ENCODE measurements at regions not wholly inside any gene's neighbourhood (a gene's known extent, or its start where the extent isn't known, plus 50 kb on each side); places are given as distances from the start of the nearest gene placed in this dataset.

DNA sequence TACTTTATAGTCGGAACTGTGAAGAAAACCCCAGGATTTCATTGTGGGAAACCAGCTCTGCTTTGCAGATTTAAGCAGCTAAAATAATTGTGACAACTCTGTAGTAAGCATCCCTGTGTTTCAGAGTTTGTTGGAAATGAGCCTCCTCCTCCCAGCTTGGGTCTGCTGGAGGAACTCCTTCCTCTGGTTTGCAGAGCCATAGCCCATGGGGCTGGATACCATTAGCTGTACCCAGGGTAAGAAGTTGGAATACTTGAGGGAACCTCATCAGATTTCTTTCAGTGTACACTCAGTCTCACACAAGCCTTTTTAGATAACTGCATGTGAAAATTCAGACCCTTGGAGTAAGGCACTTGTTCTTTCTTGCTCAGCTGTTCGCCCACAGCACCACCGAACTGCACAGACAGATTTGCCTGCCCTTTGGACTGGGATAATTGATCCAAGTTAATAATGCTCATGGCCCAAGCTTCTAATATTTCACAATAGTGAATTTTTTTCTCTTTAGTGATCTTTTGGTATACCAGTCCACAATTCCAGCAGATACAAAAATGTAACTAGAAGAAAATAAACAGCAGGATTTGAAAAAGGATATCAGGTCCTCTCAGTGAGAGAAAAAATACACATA lies 467.4 kb upstream of the FZD8 start:
- Histone ChIP-seq H2AFZ (ENCODE audit: low read length) (no peak overlapping the region), H3K4me3 (ENCODE audit: extremely low read depth in 1 of 4, insufficient read depth in 2 of 4, low read depth in 3 of 4, low read length in 4 of 4) (no peak overlapping the region), H3K79me2 (ENCODE audit: control insufficient read depth in 1 of 2, insufficient read depth in 2 of 2, low read length in 2 of 2) (no peaks in the 10 kb centered on the region), H3K56ac (replicated peaks; ENCODE audit: insufficient read length, low read depth, low read length) (no peak overlapping the region), H3K36me3 (ENCODE audit: control insufficient read depth in 2 of 4, insufficient read depth in 4 of 4, low read length in 3 of 4) (no peaks in the 10 kb centered on the region), H2AK5ac (ENCODE audit: low read depth, low read length) (no peak overlapping the region), H2BK12ac (ENCODE audit: low read depth, low read length) (no peak overlapping the region), H2BK20ac (ENCODE audit: low read length) (no peak overlapping the region), H3K23ac (ENCODE audit: insufficient read length) (no peak overlapping the region), H3K4me2 (ENCODE audit: insufficient read depth in 1 of 2, low read depth in 2 of 2, low read length in 2 of 2) (no peak overlapping the region), H3K23me2 (ENCODE audit: low read depth, low read length) (no peaks in the 10 kb centered on the region), H3K9me3 (ENCODE audit: insufficient read depth in 2 of 2, low read depth in 1 of 2, low read length in 1 of 2) (no peaks in the 10 kb centered on the region), H4K8ac (ENCODE audit: extremely low read depth, insufficient read depth, low read length) (no peak overlapping the region), H2BK120ac (replicated peaks; ENCODE audit: low read depth, low read length) (no peak overlapping the region), H2BK5ac (ENCODE audit: low read depth, low read length) (no peak overlapping the region), H3K27ac (ENCODE audit: low read depth, low read length) (no peak overlapping the region), H3K4me1 (replicated peaks in 1 of 4; ENCODE audit: control insufficient read depth in 3 of 4, insufficient read depth in 4 of 4, low read length in 3 of 4) (no peaks in the 10 kb centered on the region), H3K79me1 (ENCODE audit: low read depth, low read length) (no peaks in the 10 kb centered on the region), H3K9ac (replicated peaks in 1 of 4; ENCODE audit: extremely low read depth in 1 of 4, low read depth in 3 of 4, low read length in 3 of 4) (no peak overlapping the region), H3K18ac (ENCODE audit: extremely low read depth, low read length) (no peak overlapping the region), H4K20me1 (replicated peaks in 1 of 2; ENCODE audit: control insufficient read depth in 1 of 2, insufficient read depth in 2 of 2, low read length in 2 of 2) (no peaks in the 10 kb centered on the region), H3K27me3 (replicated peaks in 1 of 4; ENCODE audit: control insufficient read depth in 3 of 4, extremely low read depth in 1 of 4, insufficient read depth in 3 of 4, low read length in 3 of 4) (no peaks in the 10 kb centered on the region), H3K14ac (ENCODE audit: insufficient read length) (no peak overlapping the region), H4K91ac (replicated peaks; ENCODE audit: insufficient read length, low read length) (no peak overlapping the region), H2BK15ac (ENCODE audit: low read length) (no peak overlapping the region), H3K4ac (replicated peaks; ENCODE audit: insufficient read length, low read depth, low read length) (no peak overlapping the region), H4K5ac (ENCODE audit: insufficient read length, low read depth, low read length) (no peak overlapping the region)
- 91% methylated on average over 3 of the region's 3 CpGs; no CpG with 5 or more reads in 1 of the 2 experiments for WGBS, 2 experiments (ENCODE audit: extremely low coverage in 1 of 2, insufficient coverage in 1 of 2, insufficient read length in 1 of 2, insufficient replicate concordance in 2 of 2, low coverage in 1 of 2, low lambda C conversion rate in 2 of 2, missing lambda C conversion rate in 1 of 2)
- TF ChIP-seq BACH1 (IDR thresholded peaks at IDR 0.05; ENCODE audit: low read length): no peak
- no peak for TF ChIP-seq KDM4A (IDR thresholded peaks at IDR 0.05; ENCODE audit: low read depth, low read length, severe bottlenecking)
- TF ChIP-seq NANOG (IDR thresholded peaks at IDR 0.05; ENCODE audit: insufficient read depth, low read depth, low read length, poor library complexity, severe bottlenecking): no peak
- TF ChIP-seq NRF1 (IDR thresholded peaks at IDR 0.05; ENCODE audit: low read depth, low read length): no peak
- no peak for TF ChIP-seq RBBP5 (IDR thresholded peaks at IDR 0.05; ENCODE audit: borderline replicate concordance, low read depth, low read length)
- no peak for TF ChIP-seq RNF2 (IDR thresholded peaks at IDR 0.05; ENCODE audit: borderline replicate concordance, low read depth, low read length, missing control alignments, poor library complexity, severe bottlenecking)
- TF ChIP-seq KDM5A (IDR thresholded peaks at IDR 0.05; ENCODE audit: low read length): no peak
- TF ChIP-seq TBP (IDR thresholded peaks at IDR 0.05; ENCODE audit: low read depth, low read length): no peak
- TF ChIP-seq BRCA1 (IDR thresholded peaks at IDR 0.05; ENCODE audit: low read depth, low read length): no peak
- TF ChIP-seq SAP30 (IDR thresholded peaks at IDR 0.05; ENCODE audit: insufficient read depth, insufficient replicate concordance, low read length): no peak
- no peak for TF ChIP-seq SIN3A (conservative IDR thresholded peaks at IDR 0.05 in 1 of 2, IDR thresholded peaks at IDR 0.05 in 1 of 2; ENCODE audit: low read depth in 1 of 2, low read length in 2 of 2)
- no peak for TF ChIP-seq SRF (IDR thresholded peaks at IDR 0.05; ENCODE audit: low read depth, low read length)
- FAIRE-seq: no peak
- no peak for DNase-seq (ENCODE audit: low read depth in 1 of 2, low spot score in 2 of 2)
- POLR2A ChIA-PET (ENCODE audit: partially characterized antibody): no interaction called here
- CTCF ChIA-PET (ENCODE audit: partially characterized antibody): no interaction called here
